Renal cortex interstitium (tissue), 11 donors: ENCODE measurements at regions not wholly inside any gene's neighbourhood (a gene's known extent, or its start where the extent isn't known, plus 50 kb on each side); places are given as distances from the start of the nearest gene placed in this dataset.

Experiments used
- DNase-seq, 11 donors: peaks; one replicate each; pipeline ENCODE4 v3.0.0-alpha.2; 2013; ENCODE audit warnings: low read depth in 9 of 11, low spot score in 4 of 11; ENCODE audit errors: extremely low read depth in 1 of 11

DNA sequence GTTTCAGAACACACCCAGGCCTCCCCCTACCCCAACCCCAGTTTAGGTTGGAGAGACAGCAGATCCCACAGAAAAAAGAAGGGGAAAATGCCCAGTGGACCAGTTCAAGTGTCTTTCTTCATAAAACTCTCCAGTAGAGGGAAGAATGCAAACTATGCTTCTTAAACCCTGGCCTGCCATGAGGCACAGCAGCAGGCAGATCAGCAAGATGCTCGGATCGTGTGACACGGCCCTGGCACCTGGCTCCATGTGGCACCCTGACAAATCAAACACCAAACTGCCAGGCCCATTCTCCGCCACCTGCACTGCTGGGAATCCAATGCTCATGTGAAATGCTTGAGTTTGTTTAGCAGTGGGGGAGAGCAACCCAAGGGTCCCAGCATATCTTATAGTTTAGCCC is 166.8 kb downstream of the SOX9 start:
- DNase-seq: no peak

DNA sequence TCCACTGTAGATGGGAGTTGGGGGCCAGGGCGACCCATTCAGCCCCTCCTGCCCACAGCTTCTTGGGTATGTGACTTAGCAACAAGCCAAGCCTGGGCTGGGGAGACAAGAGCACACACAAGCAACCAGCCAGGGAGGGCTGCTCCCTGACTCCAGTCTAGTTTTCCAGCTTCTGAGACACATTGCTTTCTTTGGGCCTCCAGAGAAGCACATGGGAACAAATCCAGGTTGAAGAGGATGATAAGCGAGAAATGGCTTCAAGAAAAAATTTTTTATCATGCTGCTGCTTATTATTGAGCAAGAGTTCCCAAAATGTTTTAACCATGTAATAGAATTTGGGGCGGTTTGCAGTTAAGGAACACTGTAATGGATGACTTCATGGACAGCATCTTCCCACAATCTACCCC is 173.7 kb downstream of the SOX9 start:
- no peak for DNase-seq

DNA sequence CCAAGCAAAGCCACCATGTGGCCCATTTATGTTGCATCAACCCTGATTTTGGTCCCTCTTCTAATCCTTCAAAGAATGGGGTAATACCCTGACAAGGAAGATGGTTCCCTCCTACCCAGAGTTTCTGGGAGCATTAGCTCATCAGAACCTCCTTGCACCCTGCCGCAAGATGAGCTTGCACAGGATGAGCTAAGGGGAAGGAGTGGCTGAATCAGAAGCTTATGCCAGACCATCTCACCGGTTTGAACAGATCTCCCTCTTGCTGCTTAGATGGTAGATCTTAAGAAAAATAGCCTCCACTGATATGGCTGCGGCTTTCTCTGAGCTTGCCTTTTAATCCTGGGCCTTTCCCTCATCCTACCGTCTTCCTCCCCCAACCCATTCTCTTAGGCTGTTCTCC is 175.1 kb downstream of the SOX9 start:
- DNase-seq: no peak

DNA sequence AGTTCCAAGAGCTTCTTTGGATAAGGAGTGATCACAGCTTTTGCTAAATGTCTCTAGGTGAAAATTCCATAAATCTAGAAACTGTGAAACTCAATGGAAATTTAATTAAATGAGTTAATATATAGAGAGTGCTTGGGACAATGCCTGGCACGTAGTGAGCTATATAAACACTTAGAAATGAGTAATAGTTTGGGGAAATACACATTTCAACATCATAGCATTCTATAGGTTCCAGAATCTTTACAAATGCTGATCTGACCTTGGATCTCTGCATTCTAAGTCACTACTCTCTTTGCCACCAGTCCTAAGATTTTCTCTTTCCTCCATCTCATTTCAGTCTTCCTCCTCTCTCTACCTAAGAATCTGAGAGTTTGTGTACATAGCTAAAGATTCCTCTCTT is 175.6 kb downstream of the SOX9 start:
- DNase-seq: no peak

DNA sequence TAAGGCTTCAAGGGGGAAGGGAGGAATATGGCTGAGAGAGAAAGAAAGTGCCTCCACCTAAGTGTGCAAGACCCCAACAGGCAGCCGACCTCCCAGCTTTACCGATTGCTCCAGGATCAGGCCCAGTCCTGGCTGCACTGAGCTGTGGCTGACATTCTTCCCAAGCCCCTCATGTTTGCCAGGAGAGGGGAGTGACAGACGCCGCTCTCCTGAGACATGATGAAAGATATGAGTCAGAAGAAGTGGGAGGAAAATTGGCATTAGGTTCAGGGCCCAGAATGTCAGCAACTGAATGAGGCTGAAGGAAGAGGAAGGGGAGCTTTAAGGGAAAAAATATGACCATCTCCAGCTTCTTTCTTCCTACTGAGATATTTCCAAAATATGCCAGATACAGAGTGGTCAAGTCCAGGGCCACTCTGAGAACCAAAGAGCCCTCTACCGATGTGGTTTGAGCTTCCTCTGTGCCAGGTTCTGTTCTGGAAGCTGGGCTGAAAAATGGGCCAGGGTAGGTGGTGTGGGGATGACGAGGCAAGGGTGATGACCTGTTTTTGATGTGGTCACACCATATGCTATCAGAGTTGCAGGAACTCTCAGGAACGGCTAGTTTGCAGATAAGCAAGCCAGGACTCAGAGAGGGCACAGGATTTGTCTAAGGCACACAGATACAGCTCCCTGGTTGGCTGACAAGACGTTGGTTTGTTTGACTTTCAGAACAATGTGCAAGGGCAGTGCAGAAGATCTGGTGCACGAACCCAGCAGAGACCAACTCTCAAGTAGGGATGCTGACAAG is 176.7 kb downstream of the SOX9 start:
- DNase-seq: no peak

DNA sequence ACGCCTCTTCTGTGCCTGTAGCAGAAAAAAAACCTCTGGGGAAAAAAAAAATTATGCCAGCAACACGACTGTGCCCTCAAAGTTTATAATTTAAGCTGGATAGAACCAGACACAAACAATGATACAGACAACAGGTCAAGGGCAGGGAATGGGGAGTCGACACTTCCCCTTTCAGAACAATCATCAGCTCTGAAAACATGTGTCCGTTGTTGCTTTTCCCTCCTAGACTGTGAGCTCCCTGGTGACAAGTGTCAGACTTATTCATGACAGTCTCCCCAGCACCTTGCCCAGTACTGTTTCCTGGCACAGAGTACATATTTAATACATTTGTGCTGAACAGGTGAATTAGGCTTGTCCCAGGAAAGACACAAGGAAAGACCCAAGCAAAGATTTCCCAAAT is 178.3 kb downstream of the SOX9 start:
- no peak for DNase-seq

DNA sequence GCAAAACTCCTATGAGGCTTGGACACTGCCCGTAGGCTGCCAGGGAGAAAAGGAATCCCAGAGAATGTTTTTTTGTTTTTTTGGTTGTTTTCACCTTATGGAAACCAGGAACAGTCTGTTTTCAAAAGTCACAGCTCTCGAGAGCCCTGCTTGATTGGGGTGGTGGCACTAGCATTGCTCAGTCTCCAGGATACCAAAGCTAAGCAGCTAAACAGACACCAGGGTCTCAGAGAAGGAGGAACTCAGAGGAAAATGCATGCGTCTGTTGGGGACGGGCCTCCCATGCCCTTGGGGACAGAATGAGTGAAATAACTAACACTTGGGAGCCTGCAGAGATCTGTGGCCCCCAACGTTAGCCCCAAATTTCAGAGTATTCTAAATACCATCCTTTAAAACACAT is 178.8 kb downstream of the SOX9 start:
- DNase-seq: no peak

DNA sequence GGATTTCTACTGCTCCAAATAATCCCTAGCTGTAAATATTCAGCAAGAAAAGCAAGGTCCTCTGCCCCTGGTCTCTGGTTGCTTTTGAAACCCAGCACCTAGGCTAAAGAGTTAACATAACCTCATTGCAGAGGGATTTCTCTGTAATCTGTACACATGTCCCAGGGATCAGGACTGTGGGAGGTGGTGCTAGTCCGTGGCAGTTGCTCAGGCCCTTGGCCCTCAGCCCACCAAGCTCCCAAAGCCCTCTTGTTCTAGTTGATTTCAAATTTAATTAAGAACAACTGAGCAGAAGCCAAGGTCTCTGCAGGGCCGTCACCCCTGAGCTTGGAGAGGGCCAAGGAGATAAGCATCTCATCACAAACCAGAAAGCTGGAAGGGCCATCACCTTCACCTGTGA is 181.1 kb downstream of the SOX9 start:
- DNase-seq: no peak

DNA sequence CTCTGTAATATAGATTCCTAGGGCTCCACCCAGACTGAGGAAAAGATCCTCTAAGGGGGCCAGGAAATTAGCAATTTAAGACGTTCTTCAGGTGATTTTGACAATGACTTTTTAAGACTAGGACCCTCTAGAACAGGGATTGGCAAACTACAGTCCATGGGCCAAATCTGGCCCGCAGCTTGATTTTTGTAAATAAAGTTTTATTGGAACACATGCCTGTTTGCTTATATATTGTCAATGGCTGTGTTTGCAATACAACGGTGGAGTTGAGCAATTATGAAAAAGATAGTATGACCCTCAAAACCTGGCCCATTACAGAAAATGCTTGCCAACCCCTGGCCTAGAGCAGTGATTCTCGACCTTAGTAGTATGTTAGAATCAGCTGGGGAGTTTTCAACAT is 181.9 kb downstream of the SOX9 start:
- DNase-seq: no peak

DNA sequence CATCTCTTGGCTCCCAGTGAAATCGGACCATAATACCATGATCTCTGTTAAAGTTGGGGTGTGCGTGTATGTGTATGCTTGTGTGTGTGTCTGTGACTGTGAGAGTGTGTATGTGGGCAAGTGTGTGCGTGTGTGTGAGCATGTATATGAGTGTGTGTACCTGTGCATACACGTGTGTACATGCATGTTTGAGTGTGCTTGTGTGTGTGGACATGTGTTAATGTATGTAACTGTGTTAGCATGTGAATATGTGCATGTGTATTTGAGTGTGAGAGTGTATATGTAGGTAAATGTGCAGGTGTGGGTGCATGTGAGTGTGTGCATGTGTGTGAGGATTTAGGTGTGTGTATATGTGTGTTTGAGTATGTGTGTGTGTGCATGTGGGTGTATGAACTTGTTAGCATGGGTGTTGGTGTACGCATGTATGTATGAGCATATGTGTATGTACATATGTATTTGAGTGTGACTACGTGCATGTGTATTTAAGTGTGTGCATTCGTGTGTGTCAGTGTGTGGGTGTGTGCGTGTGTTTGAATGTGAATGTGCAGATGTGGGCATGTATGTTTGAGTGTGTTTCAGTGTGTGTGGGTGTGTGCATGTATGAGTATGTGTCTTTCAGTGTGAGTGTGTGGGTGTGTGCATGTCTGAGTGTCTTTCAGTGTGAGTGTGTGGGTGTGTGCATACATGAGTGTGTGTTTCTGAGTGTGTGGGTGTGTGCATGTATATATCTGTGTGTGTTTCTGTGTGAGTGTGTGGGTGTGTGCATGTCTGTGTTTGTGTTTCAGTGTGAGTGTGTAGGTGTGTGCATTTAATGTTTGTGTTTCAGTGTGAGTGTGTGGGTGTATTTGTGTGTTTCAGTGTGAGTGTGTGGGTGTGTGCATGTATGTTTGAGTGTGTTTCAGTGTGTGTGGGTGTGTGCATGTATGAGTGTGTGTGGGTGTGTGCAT is 183.2 kb downstream of the SOX9 start:
- no peak for DNase-seq

DNA sequence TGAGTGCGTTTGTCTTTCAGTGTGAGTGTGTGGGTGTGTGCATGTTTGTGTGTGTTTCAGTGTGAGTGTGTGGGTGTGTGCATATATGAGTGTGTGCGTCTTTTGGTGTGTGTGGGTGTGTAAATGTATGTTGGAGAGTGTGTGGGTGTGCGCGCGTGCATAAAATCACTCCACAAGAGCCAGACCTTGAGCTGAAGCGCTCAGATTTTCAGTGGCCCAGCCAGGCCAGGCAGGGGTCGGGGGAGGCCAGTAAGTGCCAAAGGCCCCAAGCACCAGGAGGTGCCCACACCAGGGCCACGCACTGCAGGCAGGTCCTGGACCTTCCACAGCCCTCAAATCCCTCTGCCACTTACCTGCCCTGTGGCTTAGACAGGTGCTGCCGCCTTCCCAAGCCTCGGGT is 184.0 kb downstream of the SOX9 start:
- DNase-seq: no peak

DNA sequence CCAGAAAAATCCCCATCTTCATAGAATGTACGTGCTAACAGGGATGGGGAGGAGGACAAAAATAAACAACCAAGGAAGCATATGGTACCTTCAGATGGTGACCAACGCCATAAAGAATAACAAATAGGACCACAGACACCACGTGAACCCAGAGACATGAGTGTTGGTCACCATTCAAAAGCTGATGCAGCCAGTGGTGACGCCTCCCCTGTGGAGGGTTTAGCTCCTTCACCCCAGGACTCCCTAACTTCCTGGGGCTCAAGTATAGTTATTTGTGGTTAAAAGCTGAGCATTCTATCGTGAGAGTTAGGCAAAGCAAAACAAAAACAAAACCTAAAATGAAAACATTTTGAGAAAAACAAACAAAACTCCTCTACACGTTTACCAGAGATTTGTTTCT is 184.7 kb downstream of the SOX9 start:
- DNase-seq: no peak

DNA sequence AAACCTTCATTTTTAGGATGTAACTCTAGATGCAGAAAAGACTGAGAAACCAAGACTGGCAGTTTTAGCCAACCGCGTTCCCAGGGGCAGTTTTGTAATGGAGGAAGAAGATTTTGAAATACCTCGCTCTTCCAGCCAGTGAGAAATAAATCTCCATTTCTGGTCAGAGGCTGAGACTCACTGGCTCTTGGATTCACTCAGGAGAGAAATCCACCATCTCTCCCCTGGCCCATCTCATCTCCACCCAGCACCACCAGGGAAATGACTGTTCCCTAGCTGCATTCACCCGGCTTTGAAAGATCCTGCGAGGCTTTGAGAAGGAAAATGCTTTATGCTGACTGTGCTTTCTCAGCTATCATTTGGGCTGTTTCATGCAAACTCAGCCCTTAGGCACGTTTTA is 185.2 kb downstream of the SOX9 start:
- DNase-seq: no peak

DNA sequence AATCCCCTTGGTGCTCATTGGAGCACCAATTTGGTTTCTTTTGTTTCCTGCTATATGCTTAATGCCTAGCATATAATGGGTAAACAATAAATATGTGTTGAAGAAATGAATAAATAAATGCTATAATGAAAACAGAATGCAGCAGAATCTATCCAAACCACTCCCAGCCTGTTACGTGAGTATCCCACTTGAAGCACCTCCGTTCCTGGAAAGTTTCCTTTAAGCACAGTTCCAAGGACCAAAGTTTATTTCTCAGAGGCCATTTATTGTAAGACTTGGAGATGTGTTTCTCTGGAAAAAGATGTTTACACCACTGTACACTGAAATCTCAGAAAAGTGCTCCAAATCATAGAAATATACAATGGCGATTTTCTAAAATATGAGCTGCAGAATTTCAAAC is 187.0 kb downstream of the SOX9 start:
- DNase-seq: no peak

DNA sequence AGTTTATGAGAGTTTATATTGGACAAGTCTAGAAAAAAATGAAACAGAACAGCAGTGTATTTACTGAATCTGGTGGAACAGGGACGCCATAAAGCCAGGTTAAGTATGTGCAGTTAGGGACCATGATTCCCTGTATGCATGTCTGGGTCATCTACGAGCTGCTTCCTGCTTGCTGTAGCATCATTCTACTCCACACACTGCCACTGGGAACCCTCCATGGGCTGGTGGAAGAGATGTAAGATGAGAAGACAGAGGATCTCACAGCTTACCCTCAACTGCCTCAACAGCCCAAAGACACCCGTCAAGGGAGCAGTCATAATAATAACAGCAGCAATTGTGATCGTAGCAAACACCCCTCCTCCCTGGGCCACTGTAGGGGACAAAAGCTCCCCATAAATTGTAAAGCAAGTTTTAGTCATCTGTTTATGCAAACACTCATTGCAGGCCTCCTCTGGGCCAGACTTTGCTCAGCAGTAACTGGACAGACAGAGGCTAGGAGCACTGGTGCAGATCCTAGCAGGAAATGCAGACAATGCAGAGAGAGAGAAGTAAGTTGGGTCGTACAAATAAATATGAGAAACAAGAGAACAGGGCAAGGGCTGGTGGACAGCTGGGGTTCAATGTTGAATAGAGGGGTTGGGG is 188.0 kb downstream of the SOX9 start:
- no peak for DNase-seq

DNA sequence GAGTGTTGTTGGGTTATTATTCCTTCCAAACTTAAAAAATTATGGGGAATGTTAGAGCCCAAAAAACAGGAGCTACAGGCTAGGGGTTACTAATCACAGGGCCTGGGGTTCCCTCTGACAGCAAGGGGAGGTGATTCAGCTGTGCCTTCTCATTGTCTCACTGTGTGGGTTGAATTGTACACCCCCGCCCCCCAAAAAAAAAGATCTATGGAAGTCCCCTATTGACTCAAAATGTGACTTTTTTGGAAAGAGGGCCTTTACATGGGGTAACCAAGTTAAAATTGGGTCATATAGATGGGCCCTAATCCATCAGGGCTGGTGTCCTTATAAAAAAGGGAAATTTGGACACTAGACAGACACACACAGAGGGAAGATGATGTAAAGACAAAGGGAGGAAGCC is 190.2 kb downstream of the SOX9 start:
- no peak for DNase-seq

DNA sequence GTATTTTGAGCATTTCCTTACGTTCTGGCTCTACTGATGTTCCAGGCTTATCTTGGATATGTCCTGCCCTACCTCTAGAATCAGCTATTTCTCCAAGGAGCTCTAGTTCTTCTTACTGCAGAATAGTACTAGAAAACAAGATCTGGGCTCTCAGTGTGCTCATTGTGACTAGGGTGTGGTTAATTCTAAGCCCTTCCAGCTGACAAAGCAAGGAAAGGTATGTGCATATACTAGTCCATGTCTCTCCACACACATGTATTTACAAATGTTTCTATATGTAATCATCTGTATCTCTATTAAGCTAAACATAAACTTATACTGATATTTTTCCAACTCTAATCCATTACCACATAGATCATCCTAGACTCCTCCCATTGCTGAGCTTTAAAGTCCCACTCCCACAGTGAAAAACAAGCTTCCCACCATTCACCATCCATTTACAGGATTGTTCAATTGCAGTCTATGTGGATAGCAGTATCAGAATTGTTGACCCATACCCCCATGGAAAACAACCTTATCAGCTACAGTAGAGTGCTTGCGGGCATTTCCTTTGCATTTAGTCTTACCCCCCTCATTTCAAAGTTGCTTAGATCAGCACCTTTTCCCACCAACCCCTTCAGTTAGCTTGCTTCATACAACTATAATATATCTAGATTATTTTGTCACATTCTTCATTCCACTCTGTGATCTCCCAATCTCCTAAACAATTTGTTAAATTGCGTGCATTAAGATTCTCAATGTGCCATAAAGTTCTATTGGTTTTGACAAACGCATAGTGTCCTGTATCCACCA is 194.5 kb downstream of the SOX9 start:
- no peak for DNase-seq

DNA sequence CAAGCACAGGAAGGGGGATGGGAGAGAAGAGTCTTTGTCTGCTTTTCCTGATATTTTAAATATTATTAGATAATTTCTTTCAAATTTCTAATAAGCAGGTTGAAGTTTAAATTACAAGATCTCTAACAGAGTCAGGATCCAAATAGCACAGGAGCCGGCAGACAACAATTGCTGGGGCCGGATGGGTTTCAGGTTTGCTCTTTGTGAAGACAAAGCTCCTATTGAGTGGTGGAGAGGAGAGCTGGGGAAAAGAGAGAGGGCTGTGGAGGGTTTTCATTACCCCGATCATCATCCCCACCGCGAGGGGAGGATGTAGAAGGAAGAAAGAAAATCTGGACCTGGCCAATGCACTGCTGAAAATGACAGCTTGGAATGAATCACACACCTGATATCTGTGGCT is 197.3 kb downstream of the SOX9 start:
- DNase-seq: no peak

DNA sequence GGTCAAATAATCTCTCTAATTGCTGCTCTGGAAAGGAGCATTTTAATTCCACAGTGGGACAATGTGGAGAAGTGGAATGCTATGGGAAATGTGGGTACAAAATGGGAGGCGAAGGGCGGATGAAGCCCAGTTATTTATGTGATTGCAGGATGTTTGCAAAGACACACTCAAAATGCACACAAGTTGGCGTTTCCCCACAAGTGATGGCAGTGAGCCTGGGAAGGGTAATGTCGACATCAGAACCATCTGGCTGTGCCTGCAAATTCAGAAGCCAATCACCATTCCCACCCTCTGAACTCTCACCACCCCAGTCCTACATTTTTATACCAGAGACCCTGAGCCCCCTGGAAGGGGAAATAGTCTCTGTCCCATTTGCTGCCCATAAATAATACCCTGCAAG is 201.1 kb downstream of the SOX9 start:
- no peak for DNase-seq
